Dermis blood vessel endothelial cell (primary cell): ENCODE measurements at regions not wholly inside any gene's neighbourhood (a gene's known extent, or its start where the extent isn't known, plus 50 kb on each side); places are given as distances from the start of the nearest gene placed in this dataset.
A peak's percentile ranks its signal among the peaks of the same experiment; 100 is the strongest.

ENCODE experiments used
- DNase-seq: peaks from one replicate; pipeline ENCODE4 v3.0.0; 2010

GRCh38 chr14:65329481-65329880 lies 83.0 kb upstream of the FUT8 start:
- no peak for DNase-seq

- DNase-seq = no peak
Observed at GRCh38 chr14:65329911-65330310, 82.6 kb upstream of the FUT8 start.

- no peak for DNase-seq
Observed at GRCh38 chr14:65330416-65330815, 82.1 kb upstream of the FUT8 start.

- DNase-seq = no peak
Observed at GRCh38 chr14:65331652-65332051, 80.9 kb upstream of the FUT8 start.

GRCh38 chr14:65332141-65332871 lies 80.2 kb upstream of the FUT8 start:
- DNase-seq = peak; percentile 11

GRCh38 chr14:65333943-65334687 lies 78.4 kb upstream of the FUT8 start:
- DNase-seq = no peak

- DNase-seq = no peak
Observed at GRCh38 chr14:65334765-65335410, 77.6 kb upstream of the FUT8 start.

GRCh38 chr14:65335411-65335947 lies 77.1 kb upstream of the FUT8 start:
- no peak for DNase-seq

GRCh38 chr14:65336191-65336591 lies 76.3 kb upstream of the FUT8 start:
- DNase-seq = no peak

GRCh38 chr14:65339866-65340265 lies 72.7 kb upstream of the FUT8 start:
- DNase-seq = no peak

- DNase-seq = no peak
Observed at GRCh38 chr14:65344011-65344410, 68.5 kb upstream of the FUT8 start.

GRCh38 chr14:65345266-65345665 lies 67.3 kb upstream of the FUT8 start:
- DNase-seq = no peak

GRCh38 chr14:65346474-65346873 lies 66.1 kb upstream of the FUT8 start:
- DNase-seq = no peak

- DNase-seq = no peak
Observed at GRCh38 chr14:65346895-65347294, 65.6 kb upstream of the FUT8 start.

GRCh38 chr14:65348137-65348536 lies 64.4 kb upstream of the FUT8 start:
- DNase-seq = no peak

- DNase-seq = no peak
Observed at GRCh38 chr14:65349100-65349499, 63.4 kb upstream of the FUT8 start.

GRCh38 chr14:65351493-65352194 lies 60.9 kb upstream of the FUT8 start:
- no peak for DNase-seq

- DNase-seq = no peak
Observed at GRCh38 chr14:65352964-65353530, 59.5 kb upstream of the FUT8 start.

- DNase-seq = no peak
Observed at GRCh38 chr14:65354131-65354530, 58.4 kb upstream of the FUT8 start.

- DNase-seq = no peak
Observed at GRCh38 chr14:65354715-65355114, 57.8 kb upstream of the FUT8 start.

- peak; percentile 42 for DNase-seq
Observed at GRCh38 chr14:65356327-65356836, 56.1 kb upstream of the FUT8 start.

- no peak for DNase-seq
Observed at GRCh38 chr14:65357113-65357512, 55.4 kb upstream of the FUT8 start.
